CD4-positive, alpha-beta T cell (primary cell): ENCODE measurements at regions not wholly inside any gene's neighbourhood (a gene's known extent, or its start where the extent isn't known, plus 50 kb on each side); places are given as distances from the start of the nearest gene placed in this dataset.

Source experiments
- ATAC-seq: fragments of 200-7000 bp; cut with Tn5 transposase; one replicate; pipeline ENCODE4 v1.10.0; 2022; ENCODE audit warnings: mild to moderate bottlenecking; ENCODE audit not compliant: poor library complexity
- CTCF ChIA-PET: fragments of 350-600 bp; sonication (Branson Sonifier 250); formaldehyde crosslinking; loops from one replicate; lab custom pipeline; 2021; ENCODE audit warnings: antibody characterized with exemption, inconsistent platforms; lab: Charles Lee
- POLR2A ChIA-PET: fragments of 350-600 bp; sonication (Branson Sonifier 250); formaldehyde crosslinking; loops from one replicate; lab custom pipeline; 2021; ENCODE audit warnings: antibody characterized with exemption, inconsistent platforms; lab: Charles Lee
- DNase-seq, 14 experiments: peaks; one replicate each; pipeline ENCODE4 v3.0.0-alpha.2; 2013 to 2020; ENCODE audit warnings: mixed read lengths in 2 of 14
- H3K27ac ChIP-seq, 2 donors: one replicate each; pipeline versions ENCODE4 v1.5.1 to v1.7.0; 2013; ENCODE audit warnings: low read length in 2 of 2, low read depth in 1 of 2, mild to moderate bottlenecking in 1 of 2
- H3K27me3 ChIP-seq, 2 experiments: 1 replicate in 1 of 2; 2 replicates in 1 of 2; pipeline versions ENCODE4 v1.6.1 to v1.7.0; 2013; ENCODE audit warnings: low read length in 2 of 2, control low read depth in 1 of 2, mild to moderate bottlenecking in 1 of 2, moderate library complexity in 1 of 2; ENCODE audit not compliant: insufficient read depth in 2 of 2, control insufficient read depth in 1 of 2
- H3K36me3 ChIP-seq: one replicate; pipeline ENCODE4 v1.6.1; 2013; ENCODE audit warnings: low read length, control low read depth; ENCODE audit not compliant: insufficient read depth
- H3K4me1 ChIP-seq: one replicate; pipeline ENCODE4 v1.6.1; 2013; ENCODE audit warnings: low read length, control low read depth; ENCODE audit not compliant: insufficient read depth
- H3K4me3 ChIP-seq: one replicate; pipeline ENCODE4 v1.5.1; 2013; ENCODE audit warnings: mild to moderate bottlenecking, low read length, moderate library complexity
- H3K9me3 ChIP-seq, 2 experiments: 1 replicate in 1 of 2; 2 replicates in 1 of 2; pipeline versions ENCODE4 v1.6.1 to v1.7.0; 2013; ENCODE audit warnings: low read length in 2 of 2, mild to moderate bottlenecking in 2 of 2, control low read depth in 1 of 2, moderate library complexity in 1 of 2; ENCODE audit not compliant: control insufficient read depth in 1 of 2, insufficient read depth in 1 of 2
- H3K27ac Mint-ChIP-seq: one replicate; pipeline ENCODE4 v1.8.0; 2020; ENCODE audit warnings: mixed read lengths
- H3K27me3 Mint-ChIP-seq: one replicate; pipeline ENCODE4 v1.8.0; 2021; ENCODE audit warnings: mixed read lengths
- H3K36me3 Mint-ChIP-seq: one replicate; pipeline ENCODE4 v1.8.0; 2021; ENCODE audit warnings: low read depth, mixed read lengths
- H3K4me1 Mint-ChIP-seq: one replicate; pipeline ENCODE4 v1.8.0; 2021; ENCODE audit warnings: low read depth, mixed read lengths
- H3K4me3 Mint-ChIP-seq: one replicate; pipeline ENCODE4 v1.8.0; 2020; ENCODE audit warnings: mild to moderate bottlenecking, mixed read lengths
- H3K9me3 Mint-ChIP-seq: one replicate; pipeline ENCODE4 v1.8.0; 2020; ENCODE audit warnings: mixed read lengths
- intact Hi-C, 2 experiments: fragments of 100-400 bp; cut with DNase I in 1 of 2; cut with micrococcal nuclease in 1 of 2; formaldehyde crosslinking; loops; one replicate each; pipeline versions ENCODE4 v1.15.1 to v1.9.0; 2023 to 2025; cut with DNase I, micrococcal nuclease
- TF ChIP-seq, protein P1 (sequence below): fragments of 200-600 bp; IDR thresholded peaks from one replicate; pipeline ENCODE4 v1.8.0; 2022; ENCODE audit warnings: antibody characterized with exemption, mild to moderate bottlenecking

- Histone ChIP-seq H3K4me1 (no peaks in the 10 kb centered on the region), H3K27ac (no peak overlapping the region), H3K9me3 (peaks cover 0 to 5% of the 10 kb centered on the region in 2 experiments), H3K4me3 (no peak overlapping the region), H3K36me3 (no peaks in the 10 kb centered on the region), H3K27me3 (no peaks in the 10 kb centered on the region)
- Mint-ChIP-seq H3K4me3 (no peak overlapping the region), H3K27me3 (no peaks in the 10 kb centered on the region), H3K36me3 (no peaks in the 10 kb centered on the region), H3K27ac (no peak overlapping the region), H3K9me3 (peaks cover 6% of the 10 kb centered on the region), H3K4me1 (no peaks in the 10 kb centered on the region)
- CTCF ChIA-PET, result no interaction called here
- DNase-seq (no peak), ATAC-seq (no peak)
- POLR2A ChIA-PET, result no interaction called here
- TF ChIP-seq, protein P1, sequence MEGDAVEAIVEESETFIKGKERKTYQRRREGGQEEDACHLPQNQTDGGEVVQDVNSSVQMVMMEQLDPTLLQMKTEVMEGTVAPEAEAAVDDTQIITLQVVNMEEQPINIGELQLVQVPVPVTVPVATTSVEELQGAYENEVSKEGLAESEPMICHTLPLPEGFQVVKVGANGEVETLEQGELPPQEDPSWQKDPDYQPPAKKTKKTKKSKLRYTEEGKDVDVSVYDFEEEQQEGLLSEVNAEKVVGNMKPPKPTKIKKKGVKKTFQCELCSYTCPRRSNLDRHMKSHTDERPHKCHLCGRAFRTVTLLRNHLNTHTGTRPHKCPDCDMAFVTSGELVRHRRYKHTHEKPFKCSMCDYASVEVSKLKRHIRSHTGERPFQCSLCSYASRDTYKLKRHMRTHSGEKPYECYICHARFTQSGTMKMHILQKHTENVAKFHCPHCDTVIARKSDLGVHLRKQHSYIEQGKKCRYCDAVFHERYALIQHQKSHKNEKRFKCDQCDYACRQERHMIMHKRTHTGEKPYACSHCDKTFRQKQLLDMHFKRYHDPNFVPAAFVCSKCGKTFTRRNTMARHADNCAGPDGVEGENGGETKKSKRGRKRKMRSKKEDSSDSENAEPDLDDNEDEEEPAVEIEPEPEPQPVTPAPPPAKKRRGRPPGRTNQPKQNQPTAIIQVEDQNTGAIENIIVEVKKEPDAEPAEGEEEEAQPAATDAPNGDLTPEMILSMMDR, result no peak
- intact Hi-C loops, result no loop called here
Measured at GRCh38 chr17:71180801-71181385, 939.9 kb upstream of the SOX9 start.

DNA sequence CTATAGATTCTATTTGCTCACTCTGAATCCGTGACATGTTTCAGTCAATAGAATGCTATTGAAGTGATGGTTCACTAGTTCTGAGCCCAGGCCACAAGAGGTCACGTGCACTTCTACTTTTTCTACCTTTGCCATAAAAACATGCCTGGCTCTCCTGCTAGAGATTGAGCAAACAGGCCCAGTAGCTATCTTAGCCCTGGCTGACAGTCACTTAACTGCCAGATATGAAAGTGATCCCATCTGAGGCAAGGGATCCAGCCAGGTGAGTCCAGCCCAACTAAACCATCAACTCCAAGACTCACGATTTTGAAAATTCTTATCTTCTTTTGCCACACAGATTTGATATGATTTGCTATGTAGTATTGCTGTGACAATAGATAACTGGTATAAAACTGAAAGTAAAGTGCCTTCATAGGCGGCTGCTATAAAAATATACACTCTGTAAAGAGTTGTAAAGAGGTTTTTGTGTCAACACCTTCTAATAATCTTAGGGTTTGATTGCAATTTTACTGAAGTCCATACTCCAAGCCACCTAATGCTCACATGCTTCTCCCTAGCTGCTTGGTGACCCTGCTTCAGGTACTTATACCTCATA lies 937.7 kb upstream of the SOX9 start:
- Histone ChIP-seq H3K36me3 (no peaks in the 10 kb centered on the region), H3K4me1 (no peaks in the 10 kb centered on the region), H3K4me3 (no peak overlapping the region), H3K27ac (no peak overlapping the region), H3K27me3 (no peaks in the 10 kb centered on the region), H3K9me3 (no peaks in the 10 kb centered on the region)
- POLR2A ChIA-PET, result no interaction called here
- ATAC-seq, result no peak
- DNase-seq, result no peak
- no peak overlapping the region for H3K4me3 Mint-ChIP-seq
- no peak overlapping the region for H3K27ac Mint-ChIP-seq
- CTCF ChIA-PET, result no interaction called here
- no peaks in the 10 kb centered on the region for H3K27me3 Mint-ChIP-seq
- intact Hi-C loops, result no loop called here
- peaks cover 6% of the 10 kb centered on the region for H3K9me3 Mint-ChIP-seq
- H3K4me1 Mint-ChIP-seq, result no peaks in the 10 kb centered on the region
- TF ChIP-seq, protein P1, result no peak
- no peaks in the 10 kb centered on the region for H3K36me3 Mint-ChIP-seq

DNA sequence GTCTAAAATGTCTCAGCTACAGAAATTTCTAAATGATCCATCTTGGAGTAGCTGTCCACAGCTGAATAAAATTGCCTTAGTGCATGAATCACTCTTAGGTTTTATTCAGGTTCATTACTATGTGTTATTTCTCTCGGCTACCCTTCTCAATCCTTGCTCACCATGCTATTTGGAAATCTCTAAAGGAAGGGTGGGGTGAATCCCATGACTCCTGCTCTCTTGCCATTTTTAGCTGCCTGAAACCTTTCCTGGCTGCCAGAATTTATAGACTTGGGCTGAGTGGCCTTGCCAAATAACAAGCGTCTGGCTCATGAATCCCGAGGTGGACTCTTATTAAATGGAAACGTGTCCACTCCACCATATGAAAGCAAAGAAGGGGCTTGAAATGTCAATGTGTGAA lies 936.1 kb upstream of the SOX9 start:
- no peak overlapping the region for H3K4me3 ChIP-seq
- H3K36me3 Mint-ChIP-seq, result no peaks in the 10 kb centered on the region
- H3K27ac ChIP-seq, result no peak overlapping the region
- TF ChIP-seq, protein P1, result no peak
- H3K27ac Mint-ChIP-seq, result no peak overlapping the region
- no peaks in the 10 kb centered on the region for H3K27me3 Mint-ChIP-seq
- no peaks in the 10 kb centered on the region for H3K9me3 ChIP-seq
- no peak for ATAC-seq
- POLR2A ChIA-PET, result no interaction called here
- no peaks in the 10 kb centered on the region for H3K4me1 ChIP-seq
- H3K4me1 Mint-ChIP-seq, result no peaks in the 10 kb centered on the region
- no peak overlapping the region for H3K4me3 Mint-ChIP-seq
- CTCF ChIA-PET, result no interaction called here
- intact Hi-C loops, result no loop called here
- H3K36me3 ChIP-seq, result no peaks in the 10 kb centered on the region
- peaks cover 9% of the 10 kb centered on the region for H3K9me3 Mint-ChIP-seq
- no peaks in the 10 kb centered on the region for H3K27me3 ChIP-seq
- no peak for DNase-seq
